WTC11 (cell line): ENCODE measurements at regions not wholly inside any gene's neighbourhood (a gene's known extent, or its start where the extent isn't known, plus 50 kb on each side); places are given as distances from the start of the nearest gene placed in this dataset.
A peak's percentile ranks its signal among the peaks of the same experiment; 100 is the strongest.

Experiments used
- ATAC-seq: fragments of 200-7000 bp; cut with Tn5 transposase; 2 replicates; pipeline ENCODE4 v1.10.0; 2021; ENCODE audit warnings: mild to moderate bottlenecking, moderate library complexity
- CTCF ChIA-PET: fragments of 300-600 bp; sonication (Branson Sonifier 250); formaldehyde crosslinking; loops from one replicate; lab custom pipeline; 2021; ENCODE audit warnings: antibody characterized with exemption; lab: Charles Lee
- POLR2A ChIA-PET: fragments of 350-600 bp; sonication (Branson Sonifier 250); formaldehyde crosslinking; loops from one replicate; lab custom pipeline; 2021; ENCODE audit warnings: antibody characterized with exemption; lab: Charles Lee
- DNase-seq: peaks from one replicate; pipeline ENCODE4 v3.0.0; 2021; ENCODE audit warnings: low spot score
- H3K27ac Mint-ChIP-seq: 2 replicates; pipeline ENCODE4 v1.8.0; 2021; ENCODE audit warnings: mixed read lengths
- H3K27me3 Mint-ChIP-seq: 2 replicates; pipeline ENCODE4 v1.8.0; 2021; ENCODE audit warnings: low read depth, mild to moderate bottlenecking, moderate library complexity, mixed read lengths
- H3K36me3 Mint-ChIP-seq: 2 replicates; pipeline ENCODE4 v1.8.0; 2021; ENCODE audit warnings: mixed read lengths
- H3K4me1 Mint-ChIP-seq: 2 replicates; pipeline ENCODE4 v1.8.0; 2022; ENCODE audit warnings: mixed read lengths
- H3K4me3 Mint-ChIP-seq: 2 replicates; pipeline ENCODE4 v1.8.0; 2021; ENCODE audit warnings: mild to moderate bottlenecking, moderate library complexity, mixed read lengths
- H3K9me3 Mint-ChIP-seq: 2 replicates; pipeline ENCODE4 v1.8.0; 2021; ENCODE audit warnings: mixed read lengths
- ARID4B ChIP-seq: sonication (generic); formaldehyde crosslinking; IDR thresholded peaks from 2 replicates; pipeline ENCODE4 v1.8.0; 2023; ENCODE audit warnings: missing genetic modification reagents, mild to moderate bottlenecking, borderline replicate concordance
- ATF2 ChIP-seq: sonication (generic); formaldehyde crosslinking; IDR thresholded peaks from 2 replicates; pipeline ENCODE4 v1.8.1; 2022; ENCODE audit warnings: low read depth, missing genetic modification reagents, borderline replicate concordance
- ATF3 ChIP-seq: sonication (generic); formaldehyde crosslinking; conservative IDR thresholded peaks from 2 replicates; pipeline ENCODE4 v1.8.1; 2022; ENCODE audit warnings: mild to moderate bottlenecking, missing genetic modification reagents
- ATF6 ChIP-seq: sonication (generic); formaldehyde crosslinking; IDR thresholded peaks from 2 replicates; pipeline ENCODE4 v1.8.1; 2023; ENCODE audit warnings: mild to moderate bottlenecking, missing genetic modification reagents
- CDX4 ChIP-seq: fragments of 250-450 bp; sonication (Bioruptor Pico); IDR thresholded peaks from 2 replicates; pipeline ENCODE4 v1.9.0; 2021; ENCODE audit warnings: moderate library complexity, mild to moderate bottlenecking, inconsistent platforms, borderline replicate concordance
- EMX1 ChIP-seq: fragments of 250-450 bp; sonication (Bioruptor Pico); IDR thresholded peaks from 2 replicates; pipeline ENCODE4 v1.8.0; 2021; ENCODE audit warnings: mild to moderate bottlenecking
- IRF1 ChIP-seq: sonication (generic); formaldehyde crosslinking; IDR thresholded peaks from 2 replicates; pipeline ENCODE4 v1.8.0; 2023; ENCODE audit warnings: missing genetic modification reagents
- IRF2 ChIP-seq: sonication (generic); formaldehyde crosslinking; IDR thresholded peaks from 2 replicates; pipeline ENCODE4 v1.8.0; 2022; ENCODE audit warnings: low read depth, missing genetic modification reagents, borderline replicate concordance
- JUN ChIP-seq: sonication (generic); formaldehyde crosslinking; IDR thresholded peaks from 2 replicates; pipeline ENCODE4 v1.8.0; 2023; ENCODE audit warnings: mild to moderate bottlenecking, missing genetic modification reagents
- MLX ChIP-seq: sonication (generic); formaldehyde crosslinking; IDR thresholded peaks from 2 replicates; pipeline ENCODE4 v1.8.1; 2023; ENCODE audit warnings: mild to moderate bottlenecking, missing genetic modification reagents, moderate library complexity
- NFE2L1 ChIP-seq: sonication (generic); formaldehyde crosslinking; IDR thresholded peaks from 2 replicates; pipeline ENCODE4 v1.8.1; 2023; ENCODE audit warnings: missing genetic modification reagents
- NFYB ChIP-seq: sonication (generic); formaldehyde crosslinking; conservative IDR thresholded peaks from 2 replicates; pipeline ENCODE4 v1.8.0; 2022; ENCODE audit warnings: low read depth, missing genetic modification reagents
- PRRX2 ChIP-seq: fragments of 250-450 bp; sonication (Bioruptor Pico); IDR thresholded peaks from 2 replicates; pipeline ENCODE4 v1.8.0; 2021; ENCODE audit warnings: mild to moderate bottlenecking
- ZNF263 ChIP-seq: sonication (generic); formaldehyde crosslinking; IDR thresholded peaks from 2 replicates; pipeline ENCODE4 v1.8.1; 2022; ENCODE audit warnings: low read depth, mild to moderate bottlenecking, moderate library complexity, missing genetic modification reagents
- ZNF671 ChIP-seq: fragments of 250-450 bp; sonication (Bioruptor Pico); IDR thresholded peaks from 2 replicates; pipeline ENCODE4 v1.8.0; 2021; ENCODE audit warnings: mild to moderate bottlenecking
- ZSCAN18 ChIP-seq: fragments of 250-450 bp; sonication (Bioruptor Pico); IDR thresholded peaks from 2 replicates; pipeline ENCODE4 v2.1.2; 2022; ENCODE audit warnings: mild to moderate bottlenecking, moderate library complexity

- DNase-seq (no peak), ATAC-seq (no peak)
- peaks cover 18% of the 10 kb centered on the region for H3K4me1 Mint-ChIP-seq
- TF ChIP-seq MLX (CRISPR knock-in tag) (no peak), NFE2L1 (CRISPR knock-in tag) (no peak), ATF2 (no peak), CDX4 (CRISPR knock-in tag) (no peak), PRRX2 (CRISPR knock-in tag) (no peak), NFYB (no peak), ZSCAN18 (CRISPR knock-in tag) (no peak)
- ChIA-PET POLR2A (no interaction called here), CTCF (interaction anchor here (0.5 to 1.1 kb wide), 4 partner anchors 9 to 85 kb away, joined by 3 to 4 read pairs (median 4); no protein-coding TSS in a partner anchor)
- no peaks in the 10 kb centered on the region for H3K36me3 Mint-ChIP-seq
- no peaks in the 10 kb centered on the region for H3K27me3 Mint-ChIP-seq
- H3K9me3 Mint-ChIP-seq: no peaks in the 10 kb centered on the region
- no peak overlapping the region for H3K27ac Mint-ChIP-seq
- no peak overlapping the region for H3K4me3 Mint-ChIP-seq
Measured at GRCh38 chr1:25018110-25018735, 88.1 kb upstream of the RUNX3 start.

GRCh38 chr1:25017436-25018109, 87.5 kb upstream of the RUNX3 start:
- no peak for DNase-seq
- no peaks in the 10 kb centered on the region for H3K27me3 Mint-ChIP-seq
- peak; percentile 72 for ATAC-seq
- H3K27ac Mint-ChIP-seq: no peak overlapping the region
- ChIA-PET POLR2A (no interaction called here), CTCF (interaction anchor here (0.5 to 1.1 kb wide), 4 partner anchors 9 to 84 kb away, joined by 3 to 4 read pairs (median 4); no protein-coding TSS in a partner anchor)
- TF ChIP-seq ZNF263 (CRISPR knock-in tag): no peak
- no peak for TF ChIP-seq ZNF671 (CRISPR knock-in tag)
- no peak for TF ChIP-seq ATF3 (CRISPR knock-in tag)
- no peak for TF ChIP-seq ARID4B (CRISPR knock-in tag)
- no peak for TF ChIP-seq MLX (CRISPR knock-in tag)
- TF ChIP-seq JUN (CRISPR knock-in tag): no peak
- TF ChIP-seq IRF2 (CRISPR knock-in tag): no peak
- TF ChIP-seq IRF1 (CRISPR knock-in tag): no peak
- no peak for TF ChIP-seq ATF6 (CRISPR knock-in tag)
- no peak for TF ChIP-seq EMX1 (CRISPR knock-in tag)
- no peaks in the 10 kb centered on the region for H3K9me3 Mint-ChIP-seq
- H3K4me1 Mint-ChIP-seq: peaks cover 14% of the 10 kb centered on the region
- no peak overlapping the region for H3K4me3 Mint-ChIP-seq
- H3K36me3 Mint-ChIP-seq: no peaks in the 10 kb centered on the region
